Uterus (tissue), 3 donors: ENCODE measurements at regions not wholly inside any gene's neighbourhood (a gene's known extent, or its start where the extent isn't known, plus 50 kb on each side); places are given as distances from the start of the nearest gene placed in this dataset.

Source experiments
- DNase-seq, 2 donors: peaks; one replicate each; pipeline ENCODE4 v3.0.0-alpha.2; 2019 to 2020
- H3K27ac ChIP-seq, 2 donors: fragments of 200-600 bp; sonication (generic); 1 replicate in 1 of 2; 2 replicates in 1 of 2; pipeline ENCODE4 v1.5.1; 2016 to 2018
- H3K27me3 ChIP-seq, 2 donors: fragments of 200-600 bp; sonication (generic); one replicate each; pipeline ENCODE4 v1.5.1; 2018 to 2019; ENCODE audit warnings: control low read depth in 1 of 2
- H3K36me3 ChIP-seq, 2 donors: fragments of 200-600 bp; sonication (generic); one replicate each; pipeline ENCODE4 v1.5.1; 2019; ENCODE audit warnings: control low read depth in 1 of 2
- H3K4me1 ChIP-seq, 2 donors: fragments of 200-600 bp; sonication (generic); one replicate each; pipeline ENCODE4 v1.5.1; 2018 to 2019; ENCODE audit warnings: control low read depth in 1 of 2
- H3K4me3 ChIP-seq, 2 donors: fragments of 200-600 bp; sonication (generic); 1 replicate in 1 of 2; 2 replicates in 1 of 2; pipeline ENCODE4 v1.5.1; 2018 to 2019; ENCODE audit warnings: mild to moderate bottlenecking in 1 of 2
- H3K9me3 ChIP-seq, 2 donors: fragments of 200-600 bp; sonication (generic); one replicate each; pipeline ENCODE4 v1.5.1; 2019; ENCODE audit warnings: control low read depth in 1 of 2
- CTCF ChIP-seq, 4 experiments: fragments of 200-600 bp in 2 of 4; fragments of 450-650 bp in 2 of 4; sonication (generic) in 2 of 4; IDR thresholded peaks; one replicate each; pipeline ENCODE4 v1.5.1; 2016 to 2019; ENCODE audit warnings: antibody characterized with exemption in 4 of 4, mild to moderate bottlenecking in 2 of 4, moderate library complexity in 1 of 4
- POLR2A ChIP-seq, 2 donors: fragments of 450-650 bp; IDR thresholded peaks; one replicate each; pipeline ENCODE4 v1.6.1; 2016; ENCODE audit warnings: antibody characterized with exemption in 2 of 2, mild to moderate bottlenecking in 1 of 2, moderate library complexity in 1 of 2
- intact Hi-C: fragments of 100-400 bp; cut with DNase I; formaldehyde crosslinking; loops from one replicate; pipeline ENCODE4 v1.15.1; 2023; ENCODE audit warnings: low total_unique reads
- donor health status: DM: yes; HTN: yes; CAD: no.

DNA sequence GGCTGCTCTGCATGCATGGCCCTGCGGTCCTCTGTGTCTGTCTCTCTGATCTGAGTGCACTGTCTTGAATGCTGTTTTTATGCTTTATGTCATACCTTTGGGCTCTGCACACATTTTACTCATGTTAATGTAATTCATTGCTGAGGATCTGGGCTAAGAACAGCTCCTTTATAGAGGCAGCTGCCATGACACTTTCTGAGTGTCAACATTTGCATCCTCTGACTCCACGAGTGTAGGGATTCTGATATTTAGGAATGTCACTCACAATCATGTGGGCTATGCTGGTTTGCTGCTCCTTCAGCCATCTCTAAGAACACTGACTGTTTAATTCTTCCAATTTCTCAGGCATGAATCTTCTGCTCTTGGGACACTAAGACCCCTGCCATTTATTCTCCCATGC lies 192.2 kb upstream of the CPEB2 start:
- Histone ChIP-seq H3K4me1 (no peaks in the 10 kb centered on the region), H3K9me3 (no peaks in the 10 kb centered on the region), H3K27me3 (no peaks in the 10 kb centered on the region), H3K4me3 (no peak overlapping the region), H3K27ac (no peak overlapping the region), H3K36me3 (no peaks in the 10 kb centered on the region)
- DNase-seq: no peak
- TF ChIP-seq CTCF (IDR thresholded peaks at IDR 0.05): no peak
- TF ChIP-seq POLR2A (IDR thresholded peaks at IDR 0.05): no peak
- intact Hi-C loops: no loop called here

- H3K27ac ChIP-seq: no peak overlapping the region
- H3K27me3 ChIP-seq: no peaks in the 10 kb centered on the region
- no peaks in the 10 kb centered on the region for H3K9me3 ChIP-seq
- intact Hi-C loops: no loop called here
- H3K4me1 ChIP-seq: no peaks in the 10 kb centered on the region
- H3K4me3 ChIP-seq: no peak overlapping the region
- TF ChIP-seq CTCF (IDR thresholded peaks at IDR 0.05): no peak
- no peak for TF ChIP-seq POLR2A (IDR thresholded peaks at IDR 0.05)
- DNase-seq: no peak
- H3K36me3 ChIP-seq: no peaks in the 10 kb centered on the region
Measured at GRCh38 chr4:14810568-14810967, 191.7 kb upstream of the CPEB2 start.

DNA sequence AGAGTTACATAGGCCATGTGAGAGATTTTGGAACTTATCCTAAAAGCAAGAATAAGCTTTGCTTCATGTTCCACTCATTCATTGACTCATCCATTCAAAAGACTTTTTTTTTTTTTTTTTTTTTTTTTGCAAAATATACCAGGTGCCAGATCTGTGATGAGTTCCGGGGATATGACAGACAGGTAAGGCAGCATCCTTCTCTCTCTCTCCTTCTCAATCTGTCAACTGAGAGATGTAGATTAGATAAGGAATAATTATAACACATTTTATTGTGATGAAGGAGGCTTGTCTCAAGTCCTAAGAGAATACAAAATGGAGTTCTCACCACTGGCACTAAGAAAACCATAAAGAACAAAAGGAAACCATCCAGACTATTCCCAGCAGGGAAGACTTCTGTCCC lies 190.2 kb upstream of the CPEB2 start:
- TF ChIP-seq CTCF (IDR thresholded peaks at IDR 0.05) (no peak), POLR2A (IDR thresholded peaks at IDR 0.05) (no peak)
- no peak for DNase-seq

GRCh38 chr4:14816623-14817261 lies 185.5 kb upstream of the CPEB2 start:
- no peaks in the 10 kb centered on the region for H3K27me3 ChIP-seq
- intact Hi-C loops: no loop called here
- H3K27ac ChIP-seq: no peak overlapping the region
- no peaks in the 10 kb centered on the region for H3K9me3 ChIP-seq
- H3K4me1 ChIP-seq: no peaks in the 10 kb centered on the region
- H3K36me3 ChIP-seq: no peaks in the 10 kb centered on the region
- DNase-seq: no peak
- H3K4me3 ChIP-seq: no peak overlapping the region
- TF ChIP-seq POLR2A (IDR thresholded peaks at IDR 0.05): no peak
- TF ChIP-seq CTCF (IDR thresholded peaks at IDR 0.05): no peak

More for the DNA sequence above, 190.2 kb upstream of the CPEB2 start:
- Histone ChIP-seq H3K9me3 (no peaks in the 10 kb centered on the region), H3K27me3 (no peaks in the 10 kb centered on the region), H3K4me1 (no peaks in the 10 kb centered on the region), H3K27ac (no peak overlapping the region), H3K4me3 (no peak overlapping the region), H3K36me3 (no peaks in the 10 kb centered on the region)
- intact Hi-C loops: no loop called here

DNA sequence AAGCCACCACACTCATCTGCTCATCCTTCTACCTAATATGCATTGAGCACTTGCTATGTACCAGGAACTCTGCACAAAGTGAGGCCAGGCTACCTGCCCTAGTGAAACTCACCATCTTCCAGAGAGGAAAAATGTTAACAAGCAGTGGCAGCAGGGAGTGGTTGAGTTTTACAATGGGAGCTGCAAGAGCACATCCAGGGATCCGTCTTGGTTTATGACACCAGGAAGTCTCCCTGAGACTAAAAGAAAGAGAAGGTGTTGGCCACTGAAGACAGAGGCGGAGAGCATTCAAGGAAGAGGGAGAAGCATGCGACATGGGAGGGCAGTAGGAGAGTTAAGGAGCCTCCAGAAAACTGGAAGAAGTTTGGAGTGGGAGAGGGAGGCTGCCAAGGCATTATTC lies 178.1 kb upstream of the CPEB2 start:
- intact Hi-C loops: no loop called here
- no peak for DNase-seq
- H3K4me3 ChIP-seq: no peak overlapping the region
- TF ChIP-seq CTCF (IDR thresholded peaks at IDR 0.05) (no peak), POLR2A (IDR thresholded peaks at IDR 0.05) (no peak)
- no peaks in the 10 kb centered on the region for H3K9me3 ChIP-seq
- H3K27ac ChIP-seq: no peak overlapping the region
- no peaks in the 10 kb centered on the region for H3K4me1 ChIP-seq
- no peaks in the 10 kb centered on the region for H3K27me3 ChIP-seq
- no peaks in the 10 kb centered on the region for H3K36me3 ChIP-seq
